Astrocyte (in vitro differentiated cells and primary cell): ENCODE measurements at regions not wholly inside any gene's neighbourhood (a gene's known extent, or its start where the extent isn't known, plus 50 kb on each side); places are given as distances from the start of the nearest gene placed in this dataset.

ENCODE experiments used
- DNase-seq: peaks from one replicate; pipeline ENCODE4 v3.0.0-alpha.2; 2010; ENCODE audit warnings: low read depth
- FAIRE-seq: peaks from 2 replicates; lab custom pipeline; 2011; peaks lifted over from hg19 to GRCh38; lab: Jason Lieb, UNC
- H2AFZ ChIP-seq: 2 replicates; pipeline ENCODE4 v1.6.0; 2012; ENCODE audit warnings: low read depth, low read length, inconsistent platforms
- H3K27ac ChIP-seq: 2 replicates; pipeline ENCODE4 v1.5.1; 2011; ENCODE audit warnings: low read depth, low read length, inconsistent platforms
- H3K27me3 ChIP-seq: 2 replicates; pipeline ENCODE4 v1.6.0; 2011; ENCODE audit warnings: low read length, inconsistent platforms; ENCODE audit not compliant: insufficient read depth
- H3K36me3 ChIP-seq: 2 replicates; pipeline ENCODE4 v1.5.1; 2011; ENCODE audit warnings: low read length, inconsistent platforms; ENCODE audit not compliant: insufficient read depth
- H3K4me1 ChIP-seq: 2 replicates; pipeline ENCODE4 v1.5.1; 2011; ENCODE audit warnings: low read length, inconsistent platforms; ENCODE audit not compliant: insufficient read depth
- H3K4me2 ChIP-seq: 2 replicates; pipeline ENCODE4 v1.6.0; 2012; ENCODE audit warnings: low read length, inconsistent platforms
- H3K4me3 ChIP-seq: 2 replicates; pipeline ENCODE4 v1.5.1; 2011; ENCODE audit warnings: low read depth, mild to moderate bottlenecking, low read length, inconsistent platforms; ENCODE audit not compliant: insufficient read depth
- H3K79me2 ChIP-seq: 2 replicates; pipeline ENCODE4 v1.6.0; 2012; ENCODE audit warnings: mild to moderate bottlenecking, low read length, inconsistent platforms; ENCODE audit not compliant: insufficient read depth
- H3K9ac ChIP-seq: 2 replicates; pipeline ENCODE4 v1.6.0; 2012; ENCODE audit warnings: mild to moderate bottlenecking, low read length, inconsistent platforms
- H3K9me3 ChIP-seq: 2 replicates; pipeline ENCODE4 v1.5.1; 2012; ENCODE audit warnings: low read depth, mild to moderate bottlenecking, low read length, inconsistent platforms; ENCODE audit not compliant: insufficient read depth
- H4K20me1 ChIP-seq: 2 replicates; pipeline ENCODE4 v1.6.0; 2012; ENCODE audit warnings: low read length, inconsistent platforms; ENCODE audit not compliant: insufficient read depth
- H3K27ac Mint-ChIP-seq: one replicate; pipeline ENCODE4 v1.8.0; 2021; ENCODE audit warnings: mild to moderate bottlenecking, mixed read lengths; ENCODE audit not compliant: unreplicated experiment
- H3K27me3 Mint-ChIP-seq: one replicate; pipeline ENCODE4 v1.8.0; 2021; ENCODE audit warnings: low read depth, mixed read lengths; ENCODE audit not compliant: unreplicated experiment
- H3K36me3 Mint-ChIP-seq: one replicate; pipeline ENCODE4 v1.8.0; 2021; ENCODE audit warnings: low read depth, mixed read lengths; ENCODE audit not compliant: unreplicated experiment
- H3K4me1 Mint-ChIP-seq: one replicate; pipeline ENCODE4 v1.8.0; 2021; ENCODE audit warnings: low read depth, mixed read lengths; ENCODE audit not compliant: unreplicated experiment
- H3K4me3 Mint-ChIP-seq: one replicate; pipeline ENCODE4 v1.8.0; 2021; ENCODE audit warnings: mild to moderate bottlenecking, moderate library complexity, mixed read lengths; ENCODE audit not compliant: unreplicated experiment
- H3K9me3 Mint-ChIP-seq: one replicate; pipeline ENCODE4 v1.8.0; 2021; ENCODE audit warnings: mild to moderate bottlenecking, mixed read lengths; ENCODE audit not compliant: unreplicated experiment
- EZH2 ChIP-seq: IDR thresholded peaks from 2 replicates; pipeline ENCODE4 v1.6.1; 2012; ENCODE audit warnings: mild to moderate bottlenecking, low read length, inconsistent platforms; ENCODE audit not compliant: insufficient read depth
- TF ChIP-seq, protein P1 (sequence below): IDR thresholded peaks from 2 replicates; pipeline ENCODE4 v1.5.1; 2011; ENCODE audit warnings: low read depth, mild to moderate bottlenecking, inconsistent platforms, low read length, moderate library complexity; ENCODE audit not compliant: insufficient read depth

DNA sequence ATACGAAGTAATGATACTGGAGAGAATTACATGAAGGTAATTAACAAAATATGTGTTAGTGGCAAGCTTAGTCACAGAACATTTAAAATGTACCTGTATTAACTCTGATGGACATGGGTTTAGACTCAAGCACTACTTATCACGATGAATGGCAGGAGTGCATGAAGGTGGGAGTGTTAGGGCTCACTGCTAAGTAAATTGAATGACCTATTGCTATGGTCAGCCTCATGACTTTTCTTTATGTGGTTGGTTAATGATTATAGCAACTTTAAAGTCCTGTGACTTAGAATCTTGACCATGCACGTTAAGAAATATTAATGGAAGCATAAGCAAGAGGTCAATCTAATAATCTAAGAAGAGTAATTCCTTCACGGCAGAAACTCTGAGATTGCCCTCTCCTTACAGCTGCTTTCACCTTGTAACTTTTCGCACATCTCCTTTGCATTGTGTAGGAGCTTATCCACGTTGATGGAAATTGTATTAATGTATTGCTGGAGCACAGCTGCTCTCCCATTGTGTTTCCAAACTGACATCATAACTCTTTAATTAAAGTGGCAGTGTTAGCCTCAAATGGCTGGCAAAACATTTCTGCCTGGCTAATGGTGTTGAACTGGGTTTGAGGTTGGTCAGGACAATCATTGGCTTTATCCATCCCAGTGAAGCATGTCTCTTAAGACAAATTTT, 114.5 kb downstream of the RXFP2 start:
- no peaks in the 10 kb centered on the region for H3K36me3 ChIP-seq

DNA sequence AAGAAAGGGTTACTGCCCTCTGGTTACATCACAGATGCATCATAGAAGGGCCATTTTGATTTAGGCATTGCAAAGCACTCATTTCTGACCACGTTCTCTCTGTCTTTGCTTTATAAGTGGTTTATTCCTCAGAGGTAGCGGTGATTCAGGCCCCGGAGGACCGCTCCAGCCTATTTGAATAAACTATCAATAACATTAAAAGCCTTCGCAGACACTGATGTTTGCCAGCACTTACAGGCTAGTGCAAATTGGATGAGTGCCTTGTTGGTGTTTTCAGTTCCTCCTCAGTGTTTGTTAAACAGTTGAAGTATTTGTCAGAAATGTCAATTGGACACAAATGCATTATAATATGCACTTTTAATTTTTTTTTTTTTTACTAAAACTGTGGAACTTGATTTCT, 120.2 kb downstream of the RXFP2 start:
- Histone ChIP-seq H3K27ac (no peak overlapping the region), H3K4me1 (no peaks in the 10 kb centered on the region), H4K20me1 (no peaks in the 10 kb centered on the region), H2AFZ (no peak overlapping the region), H3K9ac (no peak overlapping the region), H3K79me2 (no peaks in the 10 kb centered on the region), H3K27me3 (no peaks in the 10 kb centered on the region), H3K36me3 (no peaks in the 10 kb centered on the region), H3K4me2 (no peak overlapping the region), H3K9me3 (no peaks in the 10 kb centered on the region), H3K4me3 (no peak overlapping the region)
- H3K4me1 Mint-ChIP-seq, result peaks cover 3% of the 10 kb centered on the region
- H3K9me3 Mint-ChIP-seq, result peaks cover 2% of the 10 kb centered on the region
- DNase-seq (no peak), FAIRE-seq (no peak)
- no peaks in the 10 kb centered on the region for H3K27me3 Mint-ChIP-seq
- H3K4me3 Mint-ChIP-seq, result no peak overlapping the region
- no peaks in the 10 kb centered on the region for H3K36me3 Mint-ChIP-seq
- no peak overlapping the region for H3K27ac Mint-ChIP-seq
- TF ChIP-seq, protein P1, sequence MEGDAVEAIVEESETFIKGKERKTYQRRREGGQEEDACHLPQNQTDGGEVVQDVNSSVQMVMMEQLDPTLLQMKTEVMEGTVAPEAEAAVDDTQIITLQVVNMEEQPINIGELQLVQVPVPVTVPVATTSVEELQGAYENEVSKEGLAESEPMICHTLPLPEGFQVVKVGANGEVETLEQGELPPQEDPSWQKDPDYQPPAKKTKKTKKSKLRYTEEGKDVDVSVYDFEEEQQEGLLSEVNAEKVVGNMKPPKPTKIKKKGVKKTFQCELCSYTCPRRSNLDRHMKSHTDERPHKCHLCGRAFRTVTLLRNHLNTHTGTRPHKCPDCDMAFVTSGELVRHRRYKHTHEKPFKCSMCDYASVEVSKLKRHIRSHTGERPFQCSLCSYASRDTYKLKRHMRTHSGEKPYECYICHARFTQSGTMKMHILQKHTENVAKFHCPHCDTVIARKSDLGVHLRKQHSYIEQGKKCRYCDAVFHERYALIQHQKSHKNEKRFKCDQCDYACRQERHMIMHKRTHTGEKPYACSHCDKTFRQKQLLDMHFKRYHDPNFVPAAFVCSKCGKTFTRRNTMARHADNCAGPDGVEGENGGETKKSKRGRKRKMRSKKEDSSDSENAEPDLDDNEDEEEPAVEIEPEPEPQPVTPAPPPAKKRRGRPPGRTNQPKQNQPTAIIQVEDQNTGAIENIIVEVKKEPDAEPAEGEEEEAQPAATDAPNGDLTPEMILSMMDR, result no peak
- TF ChIP-seq EZH2, result no peak

More for the DNA sequence above, 114.5 kb downstream of the RXFP2 start:
- DNase-seq (no peak), FAIRE-seq (no peak)
- Histone ChIP-seq H3K4me2 (no peak overlapping the region), H3K79me2 (no peaks in the 10 kb centered on the region), H3K4me3 (no peak overlapping the region), H4K20me1 (no peaks in the 10 kb centered on the region), H2AFZ (no peak overlapping the region), H3K27me3 (no peaks in the 10 kb centered on the region), H3K4me1 (no peaks in the 10 kb centered on the region), H3K9me3 (no peaks in the 10 kb centered on the region), H3K27ac (no peak overlapping the region), H3K9ac (no peak overlapping the region)
- Mint-ChIP-seq H3K4me1 (no peaks in the 10 kb centered on the region), H3K36me3 (peaks cover 1% of the 10 kb centered on the region), H3K27ac (no peak overlapping the region), H3K4me3 (no peak overlapping the region), H3K9me3 (peaks cover 2% of the 10 kb centered on the region), H3K27me3 (peaks cover 2% of the 10 kb centered on the region)
- no peak for TF ChIP-seq EZH2
- TF ChIP-seq, protein P1, result no peak

DNA sequence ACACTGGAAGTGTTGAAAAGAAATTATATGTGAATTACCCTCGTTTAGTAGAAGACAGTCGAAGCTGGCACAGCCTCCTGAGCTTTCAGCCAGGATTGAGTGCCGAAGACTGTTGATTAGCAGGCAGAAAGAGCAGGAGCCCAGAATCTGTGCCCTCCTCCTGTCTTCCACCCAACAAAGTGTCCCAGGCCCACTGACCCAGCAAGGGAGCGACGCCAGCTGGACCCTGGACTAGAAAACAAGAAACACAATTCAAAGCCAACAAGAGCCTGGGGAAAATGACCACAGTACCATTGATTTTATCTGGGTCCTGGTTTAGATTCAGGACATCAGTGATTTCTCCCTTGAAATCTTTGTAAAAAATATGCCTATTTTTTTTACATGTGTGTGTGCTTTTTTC, 120.7 kb downstream of the RXFP2 start:
- Mint-ChIP-seq H3K4me3 (no peak overlapping the region), H3K27ac (no peak overlapping the region), H3K4me1 (peaks cover 3% of the 10 kb centered on the region), H3K9me3 (peaks cover 2% of the 10 kb centered on the region), H3K36me3 (no peaks in the 10 kb centered on the region), H3K27me3 (no peaks in the 10 kb centered on the region)
- H4K20me1 ChIP-seq, result no peaks in the 10 kb centered on the region
- no peaks in the 10 kb centered on the region for H3K9me3 ChIP-seq
- H2AFZ ChIP-seq, result no peak overlapping the region
- H3K79me2 ChIP-seq, result no peaks in the 10 kb centered on the region
- H3K27me3 ChIP-seq, result no peaks in the 10 kb centered on the region
- no peak for DNase-seq
- H3K4me1 ChIP-seq, result no peaks in the 10 kb centered on the region
- no peak overlapping the region for H3K4me3 ChIP-seq
- H3K9ac ChIP-seq, result no peak overlapping the region
- FAIRE-seq, result no peak
- H3K4me2 ChIP-seq, result no peak overlapping the region
- H3K27ac ChIP-seq, result no peak overlapping the region
- TF ChIP-seq EZH2, result no peak
- TF ChIP-seq, protein P1, result no peak
- H3K36me3 ChIP-seq, result no peaks in the 10 kb centered on the region
